ENCODE measurements at regions not wholly inside any gene's neighbourhood (a gene's known extent, or its start where the extent isn't known, plus 50 kb on each side); places are given as distances from the start of the nearest gene placed in this dataset.

DNA sequence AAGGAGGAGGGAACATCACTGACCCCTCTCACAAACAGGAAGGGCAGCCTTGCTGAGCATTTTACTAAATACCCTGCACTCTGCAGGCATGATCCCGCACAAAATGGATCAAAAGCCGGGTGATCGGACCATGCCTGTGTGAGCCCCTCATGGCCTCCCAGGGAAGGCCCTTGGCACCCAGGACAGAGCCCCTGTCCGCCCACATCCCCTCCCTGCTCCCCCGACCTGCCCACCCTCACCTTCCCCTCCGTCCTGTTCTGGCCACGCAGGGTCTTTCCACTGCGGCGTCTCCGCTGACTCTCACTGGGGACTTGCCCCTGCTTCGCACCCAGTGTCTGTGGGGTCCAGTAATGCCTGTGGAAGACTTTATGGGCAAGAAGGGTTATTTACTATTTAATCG lies 105.0 kb downstream of the HMX1 start:
- H3K27me3 ChIP-seq (ENCODE audit: control insufficient read depth, insufficient read depth, low read length), result no peaks in the 10 kb centered on the region
- peaks cover 5% of the 10 kb centered on the region; the same call in 1 of the 2 replicates for H3K4me1 ChIP-seq (ENCODE audit: control insufficient read depth, insufficient read depth, low read length)
- no peak overlapping the region for H3K27ac ChIP-seq (ENCODE audit: low read length)
- H3K9me3 ChIP-seq (ENCODE audit: control insufficient read depth, insufficient read depth, low read length), result no peaks in the 10 kb centered on the region
- H3K36me3 ChIP-seq (ENCODE audit: control insufficient read depth, insufficient read depth, low read length), result no peaks in the 10 kb centered on the region
- WGBS (ENCODE audit: insufficient coverage, insufficient read length), result no CpG with 5 or more reads among the region's 12 CpGs
- no peak overlapping the region for H3K4me3 ChIP-seq (ENCODE audit: low read length)
- no peak for DNase-seq (ENCODE audit: low read depth, low spot score)

GRCh38 chr4:8765631-8766590 lies 105.7 kb downstream of the HMX1 start:
- H3K9me3 ChIP-seq (ENCODE audit: control insufficient read depth, insufficient read depth, low read length), result no peaks in the 10 kb centered on the region
- no CpG with 5 or more reads among the region's 19 CpGs for WGBS (ENCODE audit: insufficient coverage, insufficient read length)
- no peak overlapping the region for H3K4me3 ChIP-seq (ENCODE audit: low read length)
- peaks cover 3% of the 10 kb centered on the region; the same call in 1 of the 2 replicates for H3K4me1 ChIP-seq (ENCODE audit: control insufficient read depth, insufficient read depth, low read length)
- no peak overlapping the region for H3K27ac ChIP-seq (ENCODE audit: low read length)
- H3K27me3 ChIP-seq (ENCODE audit: control insufficient read depth, insufficient read depth, low read length), result no peaks in the 10 kb centered on the region
- no peaks in the 10 kb centered on the region for H3K36me3 ChIP-seq (ENCODE audit: control insufficient read depth, insufficient read depth, low read length)
- DNase-seq (ENCODE audit: low read depth, low spot score), result no peak

- WGBS (ENCODE audit: insufficient coverage, insufficient read length), result no CpG with 5 or more reads among the region's 11 CpGs
- no peak for DNase-seq (ENCODE audit: low read depth, low spot score)
- Histone ChIP-seq H3K27ac (ENCODE audit: low read length) (no peak overlapping the region), H3K9me3 (ENCODE audit: control insufficient read depth, insufficient read depth, low read length) (no peaks in the 10 kb centered on the region), H3K4me1 (ENCODE audit: control insufficient read depth, insufficient read depth, low read length) (no peaks in the 10 kb centered on the region), H3K27me3 (ENCODE audit: control insufficient read depth, insufficient read depth, low read length) (no peaks in the 10 kb centered on the region), H3K4me3 (ENCODE audit: low read length) (no peak overlapping the region), H3K36me3 (ENCODE audit: control insufficient read depth, insufficient read depth, low read length) (no peaks in the 10 kb centered on the region)
Measured at GRCh38 chr4:8765084-8765483, 106.6 kb downstream of the HMX1 start.

- Histone ChIP-seq H3K36me3 (ENCODE audit: control insufficient read depth, insufficient read depth, low read length) (no peaks in the 10 kb centered on the region), H3K9me3 (ENCODE audit: control insufficient read depth, insufficient read depth, low read length) (no peaks in the 10 kb centered on the region), H3K27ac (ENCODE audit: low read length) (no peak overlapping the region), H3K4me1 (ENCODE audit: control insufficient read depth, insufficient read depth, low read length) (no peaks in the 10 kb centered on the region), H3K4me3 (ENCODE audit: low read length) (no peak overlapping the region), H3K27me3 (ENCODE audit: control insufficient read depth, insufficient read depth, low read length) (no peaks in the 10 kb centered on the region)
- no peak for DNase-seq (ENCODE audit: low read depth, low spot score)
- no CpG with 5 or more reads among the region's 35 CpGs for WGBS (ENCODE audit: insufficient coverage, insufficient read length)
Measured at GRCh38 chr4:8763966-8764901, 107.4 kb downstream of the HMX1 start.

DNA sequence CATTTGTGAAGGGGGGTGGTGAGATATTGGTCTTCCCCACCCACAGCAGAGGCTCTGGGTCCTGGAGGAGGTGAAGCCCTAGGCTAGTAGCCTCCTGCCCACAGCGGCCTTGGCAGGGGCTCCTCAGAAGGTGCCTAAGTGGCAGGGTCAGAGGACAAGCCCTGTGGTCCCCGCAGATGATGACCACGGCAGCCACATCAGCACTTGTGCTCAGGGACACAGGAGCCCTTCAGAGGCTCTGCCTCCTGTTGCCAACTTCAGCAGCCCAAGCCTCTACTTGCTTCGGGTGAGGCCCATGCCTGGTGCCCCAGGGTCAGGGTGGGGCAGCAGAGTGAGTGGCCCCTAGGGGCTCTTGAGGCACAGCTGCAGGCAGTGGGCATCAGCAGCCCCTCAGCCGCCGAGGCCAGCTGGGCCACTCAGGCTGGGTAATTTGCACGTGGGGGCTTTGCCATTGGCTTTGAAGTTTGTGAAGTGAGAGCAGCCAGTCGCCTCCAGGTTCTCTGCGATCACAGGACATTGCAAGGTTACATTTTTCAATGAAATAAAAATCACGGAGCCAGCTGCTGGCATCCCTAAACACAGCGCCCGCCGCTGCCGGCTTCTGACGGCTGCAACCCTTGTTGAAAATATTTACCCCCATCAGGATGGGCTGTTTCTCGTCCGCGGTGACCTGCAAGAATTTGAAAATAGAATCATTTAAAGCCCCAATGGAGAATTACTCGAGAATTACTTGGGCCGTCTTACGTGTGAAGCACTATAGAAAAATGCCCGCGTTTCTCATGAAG lies 108.5 kb downstream of the HMX1 start:
- H3K4me3 ChIP-seq (ENCODE audit: low read length), result no peak overlapping the region
- no CpG with 5 or more reads among the region's 23 CpGs for WGBS (ENCODE audit: insufficient coverage, insufficient read length)
- no peaks in the 10 kb centered on the region for H3K36me3 ChIP-seq (ENCODE audit: control insufficient read depth, insufficient read depth, low read length)
- no peaks in the 10 kb centered on the region for H3K27me3 ChIP-seq (ENCODE audit: control insufficient read depth, insufficient read depth, low read length)
- H3K27ac ChIP-seq (ENCODE audit: low read length), result no peak overlapping the region
- H3K9me3 ChIP-seq (ENCODE audit: control insufficient read depth, insufficient read depth, low read length), result no peaks in the 10 kb centered on the region
- no peak for DNase-seq (ENCODE audit: low read depth, low spot score)
- H3K4me1 ChIP-seq (ENCODE audit: control insufficient read depth, insufficient read depth, low read length), result no peaks in the 10 kb centered on the region

DNA sequence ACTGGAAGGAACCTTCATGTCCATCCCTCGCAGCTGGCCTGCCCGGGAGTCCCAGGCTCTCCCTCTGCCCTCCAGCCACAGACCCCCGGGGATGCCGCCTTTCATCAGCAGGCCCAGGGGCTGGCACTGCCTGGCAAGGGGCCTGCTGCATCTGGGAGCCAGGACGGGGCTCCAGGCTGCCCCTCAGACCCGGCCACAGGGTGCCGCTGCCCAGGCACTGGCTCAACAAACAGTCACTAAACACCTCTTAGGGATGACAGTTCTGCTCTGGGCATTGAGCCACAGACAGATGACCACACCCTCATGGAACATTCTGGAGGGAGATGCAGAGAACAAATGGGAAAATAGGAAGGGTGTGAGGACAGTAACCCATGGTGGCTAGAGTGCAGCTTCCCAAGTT lies 109.3 kb downstream of the HMX1 start:
- Histone ChIP-seq H3K4me1 (ENCODE audit: control insufficient read depth, insufficient read depth, low read length) (no peaks in the 10 kb centered on the region), H3K27ac (ENCODE audit: low read length) (no peak overlapping the region), H3K27me3 (ENCODE audit: control insufficient read depth, insufficient read depth, low read length) (no peaks in the 10 kb centered on the region), H3K9me3 (ENCODE audit: control insufficient read depth, insufficient read depth, low read length) (no peaks in the 10 kb centered on the region), H3K4me3 (ENCODE audit: low read length) (no peak overlapping the region), H3K36me3 (ENCODE audit: control insufficient read depth, insufficient read depth, low read length) (no peaks in the 10 kb centered on the region)
- no CpG with 5 or more reads among the region's 7 CpGs for WGBS (ENCODE audit: insufficient coverage, insufficient read length)
- no peak for DNase-seq (ENCODE audit: low read depth, low spot score)

DNA sequence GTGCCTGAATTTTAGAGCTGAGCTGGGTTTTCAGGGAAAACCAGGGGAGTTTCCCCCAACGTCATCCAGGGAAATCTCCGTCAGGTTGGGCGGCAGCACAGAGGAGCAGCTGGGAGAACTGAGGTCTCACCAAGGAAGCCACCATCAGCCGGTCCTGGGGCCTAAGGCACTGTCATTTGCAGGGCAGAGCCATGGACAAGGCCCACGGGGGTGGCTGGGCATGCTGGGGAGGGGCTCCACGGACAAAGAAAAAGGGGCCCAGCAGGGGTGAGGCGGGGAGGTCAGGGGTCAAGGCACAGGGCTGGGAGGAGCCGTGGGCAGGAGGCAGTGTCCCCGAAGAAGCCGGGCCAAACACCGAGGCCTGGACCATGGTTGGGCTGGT lies 109.8 kb downstream of the HMX1 start:
- Histone ChIP-seq H3K4me3 (ENCODE audit: low read length) (no peak overlapping the region), H3K9me3 (ENCODE audit: control insufficient read depth, insufficient read depth, low read length) (no peaks in the 10 kb centered on the region), H3K4me1 (ENCODE audit: control insufficient read depth, insufficient read depth, low read length) (no peaks in the 10 kb centered on the region), H3K27ac (ENCODE audit: low read length) (no peak overlapping the region), H3K27me3 (ENCODE audit: control insufficient read depth, insufficient read depth, low read length) (no peaks in the 10 kb centered on the region), H3K36me3 (ENCODE audit: control insufficient read depth, insufficient read depth, low read length) (no peaks in the 10 kb centered on the region)
- no CpG with 5 or more reads among the region's 11 CpGs for WGBS (ENCODE audit: insufficient coverage, insufficient read length)
- DNase-seq (ENCODE audit: low read depth, low spot score), result no peak

- Histone ChIP-seq H3K4me3 (ENCODE audit: low read length) (no peak overlapping the region), H3K36me3 (ENCODE audit: control insufficient read depth, insufficient read depth, low read length) (no peaks in the 10 kb centered on the region), H3K27ac (ENCODE audit: low read length) (no peak overlapping the region), H3K4me1 (ENCODE audit: control insufficient read depth, insufficient read depth, low read length) (no peaks in the 10 kb centered on the region), H3K27me3 (ENCODE audit: control insufficient read depth, insufficient read depth, low read length) (no peaks in the 10 kb centered on the region), H3K9me3 (ENCODE audit: control insufficient read depth, insufficient read depth, low read length) (no peaks in the 10 kb centered on the region)
- WGBS (ENCODE audit: insufficient coverage, insufficient read length), result no CpG with 5 or more reads among the region's 17 CpGs
- DNase-seq (ENCODE audit: low read depth, low spot score), result no peak
Measured at GRCh38 chr4:8761167-8761823, 110.3 kb downstream of the HMX1 start.

DNA sequence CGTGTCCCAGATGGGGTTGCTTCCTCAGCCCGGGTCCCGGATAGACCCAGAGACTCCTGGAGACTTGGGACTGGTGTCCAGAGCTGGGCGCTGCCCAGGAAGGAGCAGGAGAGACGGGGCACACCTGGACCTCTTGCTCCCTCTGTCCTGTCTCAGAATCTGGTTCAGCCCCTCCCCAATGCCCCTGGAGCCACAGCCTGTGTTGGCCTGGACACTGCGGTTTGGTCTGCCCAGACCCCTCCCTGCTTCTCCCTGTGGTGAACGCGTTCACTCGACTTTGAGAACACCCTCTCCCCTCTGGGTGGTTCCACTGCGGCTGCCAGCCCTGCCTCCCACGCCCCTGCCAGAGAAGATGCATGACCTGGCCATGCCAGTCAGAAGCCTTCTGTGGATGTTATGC lies 111.1 kb downstream of the HMX1 start:
- DNase-seq (ENCODE audit: low read depth, low spot score), result no peak
- WGBS (ENCODE audit: insufficient coverage, insufficient read length), result no CpG with 5 or more reads among the region's 11 CpGs
- Histone ChIP-seq H3K9me3 (ENCODE audit: control insufficient read depth, insufficient read depth, low read length) (no peaks in the 10 kb centered on the region), H3K4me3 (ENCODE audit: low read length) (no peak overlapping the region), H3K27ac (ENCODE audit: low read length) (no peak overlapping the region), H3K36me3 (ENCODE audit: control insufficient read depth, insufficient read depth, low read length) (no peaks in the 10 kb centered on the region), H3K4me1 (ENCODE audit: control insufficient read depth, insufficient read depth, low read length) (no peaks in the 10 kb centered on the region), H3K27me3 (ENCODE audit: control insufficient read depth, insufficient read depth, low read length) (no peaks in the 10 kb centered on the region)
